Liver (tissue), 8 donors: ENCODE measurements at regions not wholly inside any gene's neighbourhood (a gene's known extent, or its start where the extent isn't known, plus 50 kb on each side); places are given as distances from the start of the nearest gene placed in this dataset.

Source experiments
- DNase-seq: peaks from one replicate; pipeline ENCODE4 v3.0.0-alpha.2; 2017; ENCODE audit warnings: low spot score
- H3K27ac ChIP-seq, 2 donors: one replicate each; pipeline ENCODE4 v1.7.0; 2013; ENCODE audit warnings: inconsistent platforms in 2 of 2, low read length in 2 of 2, control low read depth in 1 of 2, low read depth in 1 of 2, mild to moderate bottlenecking in 1 of 2
- H3K27me3 ChIP-seq, 4 donors: one replicate each; pipeline versions ENCODE4 v1.6.1 to v1.7.0; 2013; ENCODE audit warnings: low read length in 3 of 4, inconsistent platforms in 1 of 4, mild to moderate bottlenecking in 1 of 4, moderate library complexity in 1 of 4; ENCODE audit not compliant: control insufficient read depth in 4 of 4, insufficient read depth in 4 of 4
- H3K36me3 ChIP-seq, 4 donors: one replicate each; pipeline versions ENCODE4 v1.6.1 to v1.7.0; 2013; ENCODE audit warnings: low read length in 3 of 4, mild to moderate bottlenecking in 3 of 4, low read depth in 1 of 4, moderate library complexity in 1 of 4; ENCODE audit not compliant: control insufficient read depth in 4 of 4, insufficient read depth in 3 of 4
- H3K4me1 ChIP-seq, 4 donors: one replicate each; pipeline versions ENCODE4 v1.6.1 to v1.7.0; 2013; ENCODE audit warnings: low read length in 3 of 4, mild to moderate bottlenecking in 3 of 4, moderate library complexity in 1 of 4; ENCODE audit not compliant: control insufficient read depth in 4 of 4, insufficient read depth in 4 of 4
- H3K4me3 ChIP-seq, 3 donors: one replicate each; pipeline versions ENCODE4 v1.6.1 to v1.7.0; 2013; ENCODE audit warnings: low read length in 3 of 3, control low read depth in 1 of 3, low read depth in 1 of 3, mild to moderate bottlenecking in 1 of 3
- H3K9ac ChIP-seq, 2 donors: one replicate each; pipeline ENCODE4 v1.7.0; 2013; ENCODE audit warnings: low read length in 2 of 2, mild to moderate bottlenecking in 2 of 2, moderate library complexity in 2 of 2, control low read depth in 1 of 2, low read depth in 1 of 2
- H3K9me3 ChIP-seq, 4 donors: one replicate each; pipeline versions ENCODE4 v1.6.1 to v1.7.0; 2013; ENCODE audit warnings: low read length in 3 of 4; ENCODE audit not compliant: control insufficient read depth in 4 of 4
- ATF3 ChIP-seq: IDR thresholded peaks from 2 replicates; pipeline ENCODE4 v1.6.1; 2016; ENCODE audit warnings: antibody characterized with exemption
- CTCF ChIP-seq: fragments of 150-350 bp; IDR thresholded peaks from 2 replicates; pipeline ENCODE4 v1.5.1; 2017; ENCODE audit warnings: improper control_type of control experiment, low read depth, low read length; ENCODE audit not compliant: missing input control
- EGR1 ChIP-seq, 2 donors: IDR thresholded peaks; 2 replicates each; pipeline ENCODE4 v1.6.1; 2016 to 2018; ENCODE audit warnings: antibody characterized with exemption in 2 of 2, low read depth in 2 of 2
- FOXA1 ChIP-seq: IDR thresholded peaks from 2 replicates; pipeline ENCODE4 v1.6.1; 2016; ENCODE audit warnings: antibody characterized with exemption
- FOXA2 ChIP-seq: IDR thresholded peaks from 2 replicates; pipeline ENCODE4 v1.6.1; 2016; ENCODE audit warnings: antibody characterized with exemption
- GABPA ChIP-seq, 2 donors: IDR thresholded peaks in 1 of 2; conservative IDR thresholded peaks in 1 of 2; 2 replicates each; pipeline ENCODE4 v1.6.1; 2016; ENCODE audit warnings: antibody characterized with exemption in 2 of 2, mild to moderate bottlenecking in 1 of 2, moderate library complexity in 1 of 2
- HNF4A ChIP-seq, 2 donors: conservative IDR thresholded peaks; 2 replicates each; pipeline ENCODE4 v1.6.1; 2016; ENCODE audit warnings: antibody characterized with exemption in 2 of 2, mild to moderate bottlenecking in 2 of 2
- HNF4G ChIP-seq: IDR thresholded peaks from 2 replicates; pipeline ENCODE4 v1.6.1; 2016; ENCODE audit warnings: antibody characterized with exemption
- JUND ChIP-seq, 2 donors: IDR thresholded peaks; 2 replicates each; pipeline ENCODE4 v1.6.1; 2016; ENCODE audit warnings: antibody characterized with exemption in 2 of 2
- MAX ChIP-seq: IDR thresholded peaks from 2 replicates; pipeline ENCODE4 v1.6.1; 2016; ENCODE audit warnings: antibody characterized with exemption
- NR2F2 ChIP-seq: IDR thresholded peaks from 2 replicates; pipeline ENCODE4 v1.6.1; 2016; ENCODE audit warnings: antibody characterized with exemption
- REST ChIP-seq: IDR thresholded peaks from 2 replicates; pipeline ENCODE4 v1.6.1; 2016; ENCODE audit warnings: antibody characterized with exemption, mild to moderate bottlenecking
- RXRA ChIP-seq, 2 donors: IDR thresholded peaks; 2 replicates each; pipeline ENCODE4 v1.6.1; 2017 to 2018; ENCODE audit warnings: antibody characterized with exemption in 2 of 2, mild to moderate bottlenecking in 1 of 2
- SP1 ChIP-seq: IDR thresholded peaks from 2 replicates; pipeline ENCODE4 v1.6.1; 2018; ENCODE audit warnings: antibody characterized with exemption, mild to moderate bottlenecking
- TAF1 ChIP-seq: conservative IDR thresholded peaks from 2 replicates; pipeline ENCODE4 v1.6.1; 2016; ENCODE audit warnings: antibody characterized with exemption, mild to moderate bottlenecking
- YY1 ChIP-seq: IDR thresholded peaks from 2 replicates; pipeline ENCODE4 v1.6.1; 2016; ENCODE audit warnings: antibody characterized with exemption, mild to moderate bottlenecking
- ZBTB33 ChIP-seq: IDR thresholded peaks from 2 replicates; pipeline ENCODE4 v1.6.1; 2016; ENCODE audit warnings: antibody characterized with exemption
- WGBS: extraction: QIAGEN DNeasy Blood & Tissue Kit; methylation state at CpG from one replicate; pipeline ENCODE4 v1.1.7; 2013; 5-methylcytosine and 5-hydroxymethylcytosine counted together
- donor health status: healthy.
- donor health status: healthy.
- donor health status: healthy.
- donor health status: healthy.
- donor health status: healthy.

GRCh38 chr3:44013967-44014366, 227.7 kb upstream of the TOPAZ1 start:
- no peak for DNase-seq
- TF ChIP-seq RXRA (IDR thresholded peaks at IDR 0.05) (no peak), TAF1 (no peak), CTCF (no peak), EGR1 (IDR thresholded peaks at IDR 0.05; ENCODE audit: low read depth in 2 of 2) (no peak), FOXA2 (no peak), SP1 (no peak), JUND (IDR thresholded peaks at IDR 0.05) (no peak), REST (no peak), GABPA (IDR thresholded peaks at IDR 0.05 in 1 of 2, conservative IDR thresholded peaks at IDR 0.05 in 1 of 2) (no peak), HNF4A (conservative IDR thresholded peaks at IDR 0.05) (no peak), MAX (no peak), HNF4G (no peak)

GRCh38 chr3:44015170-44015569, 226.5 kb upstream of the TOPAZ1 start:
- no peak for DNase-seq
- Histone ChIP-seq H3K27ac (no peak overlapping the region), H3K36me3 (no peaks in the 10 kb centered on the region), H3K4me3 (no peak overlapping the region), H3K4me1 (no peaks in the 10 kb centered on the region), H3K9me3 (no peaks in the 10 kb centered on the region), H3K27me3 (no peaks in the 10 kb centered on the region), H3K9ac (no peak overlapping the region)
- 83% methylated on average over 3 of the region's 3 CpGs for WGBS
- TF ChIP-seq FOXA1 (no peak), HNF4A (conservative IDR thresholded peaks at IDR 0.05) (no peak), EGR1 (IDR thresholded peaks at IDR 0.05; ENCODE audit: low read depth in 2 of 2) (no peak), JUND (IDR thresholded peaks at IDR 0.05) (no peak), ATF3 (no peak), SP1 (no peak), MAX (no peak), GABPA (IDR thresholded peaks at IDR 0.05 in 1 of 2, conservative IDR thresholded peaks at IDR 0.05 in 1 of 2) (no peak), NR2F2 (no peak), ZBTB33 (no peak), RXRA (IDR thresholded peaks at IDR 0.05) (no peak), CTCF (no peak), TAF1 (no peak), FOXA2 (no peak), YY1 (no peak)

More at GRCh38 chr3:44013967-44014366, 227.7 kb upstream of the TOPAZ1 start:
- 78% methylated on average over 11 of the region's 11 CpGs for WGBS
- Histone ChIP-seq H3K4me1 (no peaks in the 10 kb centered on the region), H3K27ac (no peak overlapping the region), H3K9ac (no peak overlapping the region), H3K27me3 (no peaks in the 10 kb centered on the region), H3K4me3 (no peak overlapping the region), H3K36me3 (no peaks in the 10 kb centered on the region), H3K9me3 (no peaks in the 10 kb centered on the region)
